ENCODE measurements at regions not wholly inside any gene's neighbourhood (a gene's known extent, or its start where the extent isn't known, plus 50 kb on each side); places are given as distances from the start of the nearest gene placed in this dataset.

DNA sequence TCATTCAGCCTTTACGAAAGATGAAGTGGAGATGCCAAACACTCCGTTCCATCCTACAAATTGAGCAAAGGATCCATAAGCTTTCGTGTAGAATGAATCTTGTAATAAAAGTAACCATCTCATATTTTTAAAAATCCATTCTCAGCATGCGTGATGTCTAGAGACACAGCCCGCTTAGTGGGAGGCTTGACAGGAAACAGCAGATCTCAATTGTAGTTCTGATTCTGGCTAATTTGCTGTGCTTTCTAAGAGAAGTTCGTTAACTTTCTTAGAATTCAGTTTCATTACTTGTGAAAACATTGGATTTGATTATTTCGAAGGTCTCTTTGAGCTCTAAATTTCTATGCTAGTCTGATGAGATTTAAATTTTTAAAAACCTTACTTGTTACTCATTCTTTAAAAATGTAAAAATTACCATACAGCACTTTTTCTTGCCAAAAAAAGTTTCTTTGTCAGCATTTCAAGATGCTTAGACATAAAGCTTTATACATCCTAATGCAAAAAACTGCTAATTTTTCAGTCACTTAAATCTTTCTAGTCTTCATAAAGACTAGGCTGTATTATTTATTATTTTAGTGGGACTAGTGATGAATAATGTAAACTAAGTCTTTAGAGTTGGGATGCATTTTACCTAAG is 66.9 kb upstream of the NEIL3 start:
- intact Hi-C loops (cut with micrococcal nuclease) = no loop called here
- TF ChIP-seq, protein P1, sequence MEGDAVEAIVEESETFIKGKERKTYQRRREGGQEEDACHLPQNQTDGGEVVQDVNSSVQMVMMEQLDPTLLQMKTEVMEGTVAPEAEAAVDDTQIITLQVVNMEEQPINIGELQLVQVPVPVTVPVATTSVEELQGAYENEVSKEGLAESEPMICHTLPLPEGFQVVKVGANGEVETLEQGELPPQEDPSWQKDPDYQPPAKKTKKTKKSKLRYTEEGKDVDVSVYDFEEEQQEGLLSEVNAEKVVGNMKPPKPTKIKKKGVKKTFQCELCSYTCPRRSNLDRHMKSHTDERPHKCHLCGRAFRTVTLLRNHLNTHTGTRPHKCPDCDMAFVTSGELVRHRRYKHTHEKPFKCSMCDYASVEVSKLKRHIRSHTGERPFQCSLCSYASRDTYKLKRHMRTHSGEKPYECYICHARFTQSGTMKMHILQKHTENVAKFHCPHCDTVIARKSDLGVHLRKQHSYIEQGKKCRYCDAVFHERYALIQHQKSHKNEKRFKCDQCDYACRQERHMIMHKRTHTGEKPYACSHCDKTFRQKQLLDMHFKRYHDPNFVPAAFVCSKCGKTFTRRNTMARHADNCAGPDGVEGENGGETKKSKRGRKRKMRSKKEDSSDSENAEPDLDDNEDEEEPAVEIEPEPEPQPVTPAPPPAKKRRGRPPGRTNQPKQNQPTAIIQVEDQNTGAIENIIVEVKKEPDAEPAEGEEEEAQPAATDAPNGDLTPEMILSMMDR (IDR thresholded peaks at IDR 0.05) = no peak
- ChIA-PET POLR2A (no interaction called here), CTCF (no interaction called here)
- H3K27me3 Mint-ChIP-seq = no peaks in the 10 kb centered on the region
- no peak overlapping the region for H3K4me3 Mint-ChIP-seq
- H3K4me1 Mint-ChIP-seq = no peaks in the 10 kb centered on the region
- DNase-seq = no peak
- no peak for ATAC-seq (ENCODE audit: low read depth)
- H3K9me3 Mint-ChIP-seq = no peaks in the 10 kb centered on the region
- H3K36me3 Mint-ChIP-seq (ENCODE audit: low read depth) = no peaks in the 10 kb centered on the region
- H3K27ac Mint-ChIP-seq = no peak overlapping the region

DNA sequence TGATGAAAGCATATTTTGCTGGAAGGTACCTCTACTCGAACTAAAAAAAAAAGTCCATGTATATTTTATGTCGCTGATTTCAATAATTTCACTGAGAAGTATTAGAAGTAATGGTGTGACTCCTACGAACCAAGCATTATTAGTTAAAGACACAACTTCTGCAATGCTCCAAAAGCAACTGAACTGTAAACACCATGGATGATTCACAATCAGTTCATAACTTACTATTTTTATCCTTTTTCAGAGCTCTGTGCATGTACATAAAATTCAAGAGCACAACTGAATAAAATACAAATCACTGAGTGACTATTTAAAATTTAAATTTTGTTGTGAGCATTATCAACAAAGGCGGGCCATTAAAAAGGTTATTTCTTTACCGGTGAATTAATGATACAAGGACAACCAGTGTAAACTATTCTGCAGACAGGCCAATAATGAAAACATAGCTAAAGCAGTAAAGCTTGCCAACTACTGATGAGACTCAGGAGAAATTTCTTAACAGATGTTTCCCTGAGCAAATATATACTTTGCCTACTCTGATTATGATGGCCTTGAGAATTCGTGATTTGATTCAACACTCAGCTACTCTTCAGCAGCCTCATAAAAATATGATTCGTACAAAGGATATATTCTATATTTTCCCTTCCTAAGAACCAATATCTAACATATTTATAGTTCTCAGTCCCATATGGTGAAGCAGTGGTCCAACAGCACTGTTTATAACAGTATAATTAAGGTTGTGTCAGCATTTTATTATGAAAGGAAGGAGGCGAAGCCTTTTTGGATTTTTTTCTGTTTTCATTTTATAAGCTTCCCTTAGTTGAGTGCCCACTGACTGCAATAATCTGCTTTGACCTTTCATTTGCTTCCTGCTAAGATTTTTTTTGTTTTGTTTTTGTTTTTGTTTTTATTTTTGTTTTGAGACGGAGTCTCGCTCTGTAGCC is 62.8 kb upstream of the NEIL3 start:
- POLR2A ChIA-PET = no interaction called here

DNA sequence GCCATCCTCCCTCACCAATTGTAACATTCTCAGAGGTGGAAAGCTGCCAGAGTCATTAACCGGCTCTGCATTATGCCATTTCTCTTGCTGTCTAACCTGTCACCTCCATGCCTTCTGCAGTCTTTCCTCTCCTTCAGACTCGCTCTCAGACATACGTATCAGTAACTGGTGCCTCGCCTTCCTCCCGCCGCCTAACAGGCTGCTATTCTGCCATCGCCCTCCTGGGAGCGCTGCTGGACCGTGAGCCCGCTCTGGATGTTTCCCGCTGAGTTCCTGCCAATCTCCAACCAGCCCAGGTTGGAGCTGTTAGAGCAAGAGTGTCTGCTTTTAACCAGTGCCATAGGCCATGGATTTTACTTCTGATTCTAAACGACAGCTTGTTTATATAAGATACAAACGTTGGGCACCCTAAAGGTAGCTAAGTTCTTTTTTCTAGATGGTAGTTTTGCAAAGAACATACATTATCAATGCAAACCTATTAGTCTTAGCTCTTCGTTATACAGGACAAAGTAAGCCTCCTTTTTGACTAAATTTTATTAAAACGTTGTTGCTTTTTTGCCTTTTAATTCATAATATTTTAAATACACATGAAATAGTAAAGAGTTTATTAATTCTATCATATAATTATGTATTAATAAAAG is 59.5 kb upstream of the NEIL3 start:
- H3K9me3 Mint-ChIP-seq = no peaks in the 10 kb centered on the region
- H3K27me3 Mint-ChIP-seq = peaks cover 12% of the 10 kb centered on the region
- DNase-seq (no peak), ATAC-seq (ENCODE audit: low read depth) (peak; percentile 28)
- H3K4me3 Mint-ChIP-seq = no peak overlapping the region
- TF ChIP-seq, protein P1 (IDR thresholded peaks at IDR 0.05) = no peak
- CTCF ChIA-PET = no interaction called here
- no peaks in the 10 kb centered on the region for H3K36me3 Mint-ChIP-seq (ENCODE audit: low read depth)
- POLR2A ChIA-PET = no interaction called here
- H3K4me1 Mint-ChIP-seq = peaks cover 3% of the 10 kb centered on the region
- H3K27ac Mint-ChIP-seq = no peak overlapping the region
- intact Hi-C loops (cut with micrococcal nuclease) = loop anchor here (1.0 kb wide), 1 partner anchor 90 kb away; no protein-coding TSS in a partner anchor

More for the DNA sequence above, 62.8 kb upstream of the NEIL3 start:
- no peak for DNase-seq
- no peak overlapping the region for H3K27ac Mint-ChIP-seq
- peaks cover 12% of the 10 kb centered on the region for H3K27me3 Mint-ChIP-seq
- TF ChIP-seq, protein P1 (IDR thresholded peaks at IDR 0.05) = no peak
- no peaks in the 10 kb centered on the region for H3K36me3 Mint-ChIP-seq (ENCODE audit: low read depth)
- CTCF ChIA-PET = no interaction called here
- no peak for ATAC-seq (ENCODE audit: low read depth)
- H3K4me1 Mint-ChIP-seq = peaks cover 3% of the 10 kb centered on the region
- no peaks in the 10 kb centered on the region for H3K9me3 Mint-ChIP-seq
- intact Hi-C loops (cut with micrococcal nuclease) = no loop called here
- H3K4me3 Mint-ChIP-seq = no peak overlapping the region

DNA sequence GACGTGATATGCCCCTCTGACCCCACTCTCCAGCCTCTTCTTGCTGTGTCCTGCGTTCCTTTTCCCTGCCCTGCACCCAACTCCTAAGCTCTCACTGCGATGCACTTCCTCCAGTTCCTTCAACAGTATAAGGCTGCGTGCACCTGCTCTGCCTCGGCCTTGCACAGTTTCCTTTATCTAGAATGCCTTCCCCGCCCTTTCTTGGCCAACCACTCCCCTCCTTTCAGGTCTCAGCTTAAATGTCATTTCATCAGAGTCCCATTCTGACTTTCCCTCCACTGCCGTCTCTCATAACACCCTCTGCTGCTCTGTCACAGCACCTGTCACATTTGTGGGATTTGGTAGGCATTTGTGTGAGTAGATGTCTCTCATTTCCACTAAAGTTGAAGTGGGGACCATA is 58.4 kb upstream of the NEIL3 start:
- no peak for ATAC-seq (ENCODE audit: low read depth)

More for the DNA sequence above, 58.4 kb upstream of the NEIL3 start:
- Mint-ChIP-seq H3K9me3 (no peaks in the 10 kb centered on the region), H3K36me3 (ENCODE audit: low read depth) (no peaks in the 10 kb centered on the region), H3K4me1 (peaks cover 3% of the 10 kb centered on the region), H3K4me3 (no peak overlapping the region), H3K27ac (no peak overlapping the region), H3K27me3 (peaks cover 12% of the 10 kb centered on the region)
- ChIA-PET CTCF (no interaction called here), POLR2A (no interaction called here)
- DNase-seq = no peak
- intact Hi-C loops (cut with micrococcal nuclease) = no loop called here
- TF ChIP-seq, protein P1 (IDR thresholded peaks at IDR 0.05) = no peak
